ENCODE measurements at regions not wholly inside any gene's neighbourhood (a gene's known extent, or its start where the extent isn't known, plus 50 kb on each side); places are given as distances from the start of the nearest gene placed in this dataset.

DNA sequence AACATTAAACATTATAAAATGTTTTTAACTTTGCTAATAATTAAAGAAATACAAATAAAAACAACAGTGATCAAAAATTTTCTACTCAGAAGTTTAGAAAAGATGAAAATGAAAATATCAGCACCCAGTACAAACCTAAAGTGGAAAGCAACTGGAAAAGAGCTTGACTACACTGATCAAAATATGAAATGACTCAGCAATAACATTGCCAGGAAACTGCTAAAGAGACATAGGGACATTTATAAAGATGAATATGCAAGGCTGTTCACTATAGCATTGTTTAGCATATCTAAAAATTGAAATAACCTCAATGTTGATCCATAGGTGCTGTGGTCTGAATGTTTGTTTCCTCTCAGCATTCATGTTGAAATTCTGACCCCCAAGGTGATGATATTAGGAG lies 88.5 kb upstream of the NOCT start:
- TF ChIP-seq GATA3 (IDR thresholded peaks at IDR 0.05; ENCODE audit: low read depth, low read length) (no peak), GATA2 (IDR thresholded peaks at IDR 0.05; ENCODE audit: low read depth, low read length) (no peak)

All from SH-SY5Y (cell line).